ENCODE measurements at regions not wholly inside any gene's neighbourhood (a gene's known extent, or its start where the extent isn't known, plus 50 kb on each side); places are given as distances from the start of the nearest gene placed in this dataset.

GRCh38 chr9:86679909-86680308, 267.4 kb downstream of the GAS1 start:
- H3K9me2 ChIP-seq (replicated peaks; ENCODE audit: low read depth, low read length), result no peaks in the 10 kb centered on the region
- H3K4me2 ChIP-seq (ENCODE audit: low read depth, low read length, poor library complexity, severe bottlenecking), result no peak overlapping the region
- no peak overlapping the region for H3K9ac ChIP-seq (ENCODE audit: low read depth, low read length, poor library complexity, severe bottlenecking)
- H3K4me1 ChIP-seq (ENCODE audit: insufficient read depth, low read length, poor library complexity, severe bottlenecking), result peaks cover under 1% of the 10 kb centered on the region
- H2AFZ ChIP-seq (ENCODE audit: low read length), result no peak overlapping the region
- no peak overlapping the region for H3K4me3 ChIP-seq (ENCODE audit: low read length, poor library complexity, severe bottlenecking)
- no peaks in the 10 kb centered on the region for H3K27me3 ChIP-seq (ENCODE audit: insufficient read depth, low read length, poor library complexity, severe bottlenecking)
- H3K36me3 ChIP-seq (ENCODE audit: insufficient read depth, low read length), result no peaks in the 10 kb centered on the region
- H3F3A ChIP-seq (ENCODE audit: low read depth), result no peaks in the 10 kb centered on the region
- H3K9me3 ChIP-seq (ENCODE audit: insufficient read depth, low read depth, low read length), result no peaks in the 10 kb centered on the region
- no peaks in the 10 kb centered on the region for H4K20me1 ChIP-seq (ENCODE audit: insufficient read depth, low read length, poor library complexity, severe bottlenecking)
- H3K79me2 ChIP-seq (ENCODE audit: insufficient read depth, low read length), result no peaks in the 10 kb centered on the region
- TF ChIP-seq CTCF (conservative IDR thresholded peaks at IDR 0.05; ENCODE audit: low read length), result no peak

GRCh38 chr9:86676396-86676795, 270.9 kb downstream of the GAS1 start:
- Histone ChIP-seq H4K20me1 (ENCODE audit: insufficient read depth, low read length, poor library complexity, severe bottlenecking) (no peaks in the 10 kb centered on the region), H2AFZ (ENCODE audit: low read length) (no peak overlapping the region), H3K9me2 (replicated peaks; ENCODE audit: low read depth, low read length) (no peaks in the 10 kb centered on the region), H3K4me3 (ENCODE audit: low read length, poor library complexity, severe bottlenecking) (no peak overlapping the region), H3K36me3 (ENCODE audit: insufficient read depth, low read length) (no peaks in the 10 kb centered on the region), H3K9me3 (ENCODE audit: insufficient read depth, low read depth, low read length) (no peaks in the 10 kb centered on the region), H3K4me1 (ENCODE audit: insufficient read depth, low read length, poor library complexity, severe bottlenecking) (peaks cover 30% of the 10 kb centered on the region), H3K27me3 (ENCODE audit: insufficient read depth, low read length, poor library complexity, severe bottlenecking) (no peaks in the 10 kb centered on the region), H3K4me2 (ENCODE audit: low read depth, low read length, poor library complexity, severe bottlenecking) (no peak overlapping the region), H3K9ac (ENCODE audit: low read depth, low read length, poor library complexity, severe bottlenecking) (no peak overlapping the region), H3F3A (ENCODE audit: low read depth) (no peaks in the 10 kb centered on the region), H3K79me2 (ENCODE audit: insufficient read depth, low read length) (no peaks in the 10 kb centered on the region)
- TF ChIP-seq EZH2phosphoT487 (IDR thresholded peaks at IDR 0.05; ENCODE audit: borderline replicate concordance) (no peak), CTCF (conservative IDR thresholded peaks at IDR 0.05; ENCODE audit: low read length) (no peak)

- H3K36me3 ChIP-seq (ENCODE audit: insufficient read depth, low read length), result no peaks in the 10 kb centered on the region
- H3K4me2 ChIP-seq (ENCODE audit: low read depth, low read length, poor library complexity, severe bottlenecking), result no peak overlapping the region
- TF ChIP-seq CTCF (conservative IDR thresholded peaks at IDR 0.05; ENCODE audit: low read length), result no peak
- no peak for TF ChIP-seq EZH2phosphoT487 (IDR thresholded peaks at IDR 0.05; ENCODE audit: borderline replicate concordance)
- H4K20me1 ChIP-seq (ENCODE audit: insufficient read depth, low read length, poor library complexity, severe bottlenecking), result no peaks in the 10 kb centered on the region
- H3K9me3 ChIP-seq (ENCODE audit: insufficient read depth, low read depth, low read length), result no peaks in the 10 kb centered on the region
- no peaks in the 10 kb centered on the region for H3F3A ChIP-seq (ENCODE audit: low read depth)
- no peak overlapping the region for H3K4me3 ChIP-seq (ENCODE audit: low read length, poor library complexity, severe bottlenecking)
- no peaks in the 10 kb centered on the region for H3K79me2 ChIP-seq (ENCODE audit: insufficient read depth, low read length)
- H3K27me3 ChIP-seq (ENCODE audit: insufficient read depth, low read length, poor library complexity, severe bottlenecking), result no peaks in the 10 kb centered on the region
- no peaks in the 10 kb centered on the region for H3K9me2 ChIP-seq (replicated peaks; ENCODE audit: low read depth, low read length)
- no peak overlapping the region for H3K9ac ChIP-seq (ENCODE audit: low read depth, low read length, poor library complexity, severe bottlenecking)
- H3K4me1 ChIP-seq (ENCODE audit: insufficient read depth, low read length, poor library complexity, severe bottlenecking), result peaks cover 32% of the 10 kb centered on the region
- no peak overlapping the region for H2AFZ ChIP-seq (ENCODE audit: low read length)
Measured at GRCh38 chr9:86675805-86676204, 271.5 kb downstream of the GAS1 start.

Data from Loucy (cell line).